ENCODE measurements at regions not wholly inside any gene's neighbourhood (a gene's known extent, or its start where the extent isn't known, plus 50 kb on each side); places are given as distances from the start of the nearest gene placed in this dataset.

Small RNA genes in the stretch of these regions (small RNA-seq; reads per million reads assigned to genes)
- gene AC103810.3 (0 reads per million in 4 donors), gene BPTFP1 (0 reads per million in 4 donors), gene MINOS1P2 (0 reads per million in 4 donors), gene MIR6080 (0 reads per million in 4 donors)

Measured in upper lobe of left lung (tissue), 4 donors.